SK-N-SH (cell line): ENCODE measurements at regions not wholly inside any gene's neighbourhood (a gene's known extent, or its start where the extent isn't known, plus 50 kb on each side); places are given as distances from the start of the nearest gene placed in this dataset.

Experiments
- CTCF ChIP-seq: fragments of 200-600 bp; sonication (generic); IDR thresholded peaks from 2 replicates; pipeline ENCODE4 v1.6.1; 2017; ENCODE audit warnings: antibody characterized with exemption, mild to moderate bottlenecking, moderate library complexity
- JUND ChIP-seq: IDR thresholded peaks from 2 replicates; pipeline ENCODE4 v1.4.0; 2012
- POLR2AphosphoS5 ChIP-seq: IDR thresholded peaks from 2 replicates; pipeline ENCODE4 v1.6.1; 2012; ENCODE audit warnings: low read depth, low read length
- REST ChIP-seq: IDR thresholded peaks from 2 replicates; pipeline ENCODE4 v1.6.1; 2012; ENCODE audit warnings: mild to moderate bottlenecking, low read depth, low read length, moderate library complexity

GRCh38 chr2:52064234-52064633 lies 1032.3 kb upstream of the NRXN1 start:
- TF ChIP-seq CTCF, result no peak
- no peak for TF ChIP-seq POLR2AphosphoS5
- no peak for TF ChIP-seq JUND
- no peak for TF ChIP-seq REST
